ENCODE measurements at regions not wholly inside any gene's neighbourhood (a gene's known extent, or its start where the extent isn't known, plus 50 kb on each side); places are given as distances from the start of the nearest gene placed in this dataset.

DNA sequence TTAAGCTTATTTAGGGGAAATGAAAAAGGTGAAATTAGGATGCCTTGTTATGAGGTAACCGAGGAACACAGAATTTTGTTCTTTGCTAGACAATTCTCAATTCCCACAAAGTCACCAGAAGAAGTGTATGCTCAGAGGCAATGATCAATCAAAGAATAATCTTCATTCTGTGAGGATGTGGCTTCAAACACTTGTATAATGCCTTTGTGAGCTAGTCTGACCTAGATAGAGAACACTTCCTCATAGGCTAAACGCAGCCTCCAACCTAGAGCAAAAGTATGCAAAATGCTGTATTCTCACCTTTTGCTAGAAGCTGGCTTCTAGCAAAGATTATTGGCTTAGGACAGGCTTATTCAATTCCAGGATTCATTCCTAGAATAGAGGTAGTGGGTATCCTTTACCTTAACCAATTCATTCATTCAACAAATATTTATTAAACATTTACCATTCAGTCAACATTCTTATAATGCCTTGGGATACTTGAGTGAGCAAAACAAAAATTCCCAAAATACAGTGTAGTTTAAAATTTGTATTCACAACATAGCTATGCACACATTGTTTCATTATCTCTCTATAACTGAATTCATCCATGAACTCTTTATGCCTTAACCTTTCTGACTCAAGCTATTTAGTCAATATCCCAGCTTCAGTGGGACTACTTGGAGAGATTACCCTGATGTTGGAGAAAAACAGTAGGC, 530.2 kb downstream of the PTPRC start:
- TF ChIP-seq CTCF (conservative IDR thresholded peaks at IDR 0.05; ENCODE audit: low read length) = no peak
- no peak overlapping the region for H3K4me3 ChIP-seq (ENCODE audit: low read length)
- DNase-seq (ENCODE audit: low read depth) = no peak

- DNase-seq (ENCODE audit: low read depth) = no peak
- H3K4me3 ChIP-seq (ENCODE audit: low read length) = no peak overlapping the region
- no peak for TF ChIP-seq CTCF (conservative IDR thresholded peaks at IDR 0.05; ENCODE audit: low read length)
Observed at GRCh38 chr1:199170711-199171110, 531.9 kb downstream of the PTPRC start.

GRCh38 chr1:199172171-199173124, 533.6 kb downstream of the PTPRC start:
- no peak for TF ChIP-seq CTCF (conservative IDR thresholded peaks at IDR 0.05; ENCODE audit: low read length)
- DNase-seq (ENCODE audit: low read depth) = no peak
- no peak overlapping the region for H3K4me3 ChIP-seq (ENCODE audit: low read length)

GRCh38 chr1:199173356-199173755, 534.5 kb downstream of the PTPRC start:
- TF ChIP-seq CTCF (conservative IDR thresholded peaks at IDR 0.05; ENCODE audit: low read length) = no peak
- no peak overlapping the region for H3K4me3 ChIP-seq (ENCODE audit: low read length)
- DNase-seq (ENCODE audit: low read depth) = peak; percentile 13

DNA sequence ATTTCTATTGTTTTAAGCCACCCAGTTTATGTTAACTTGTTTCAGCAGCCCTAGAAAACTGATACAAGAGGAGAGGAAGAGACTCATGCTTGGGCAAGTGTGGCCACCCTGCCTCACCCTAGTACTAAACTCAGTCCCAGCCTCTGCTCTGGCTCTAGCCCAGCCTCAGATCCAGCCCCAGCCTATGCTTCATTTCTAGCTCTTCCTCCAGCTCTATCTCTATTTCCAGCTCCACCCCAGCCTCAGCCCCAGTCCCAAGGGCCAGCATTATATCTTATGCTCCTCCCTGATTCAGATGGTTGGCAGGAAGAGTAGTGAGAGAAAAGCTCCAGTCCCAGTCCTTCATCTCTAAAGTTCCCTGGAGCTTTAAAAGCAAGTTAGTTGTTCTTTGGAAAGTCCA, 535.5 kb downstream of the PTPRC start:
- no peak overlapping the region for H3K4me3 ChIP-seq (ENCODE audit: low read length)
- no peak for TF ChIP-seq CTCF (conservative IDR thresholded peaks at IDR 0.05; ENCODE audit: low read length)
- no peak for DNase-seq (ENCODE audit: low read depth)

- no peak for TF ChIP-seq CTCF (conservative IDR thresholded peaks at IDR 0.05; ENCODE audit: low read length)
- H3K4me3 ChIP-seq (ENCODE audit: low read length) = no peak overlapping the region
- DNase-seq (ENCODE audit: low read depth) = no peak
Observed at GRCh38 chr1:199176713-199177112, 537.9 kb downstream of the PTPRC start.

Measured in AG10803 (cell line).